PC-9 (cell line): ENCODE measurements at regions not wholly inside any gene's neighbourhood (a gene's known extent, or its start where the extent isn't known, plus 50 kb on each side); places are given as distances from the start of the nearest gene placed in this dataset.
A peak's percentile ranks its signal among the peaks of the same experiment; 100 is the strongest.

Experiments used
- BruUV-seq: library from RNA; stranded (reverse); fragments of 400-500 nt; replicated peaks from 2 replicates; lab custom pipeline; 2021; lab: Mats Ljungman, UMichigan
- CTCF ChIA-PET: fragments of 300-600 bp; sonication (Branson Sonifier 250); formaldehyde crosslinking; loops from one replicate; lab custom pipeline; 2022; ENCODE audit warnings: antibody characterized with exemption; lab: Charles Lee
- POLR2A ChIA-PET: fragments of 300-600 bp; sonication (Branson Sonifier 250); formaldehyde crosslinking; loops from one replicate; lab custom pipeline; 2022; ENCODE audit warnings: antibody characterized with exemption; ENCODE audit not compliant: unreplicated experiment; lab: Charles Lee
- DNase-seq, 2 experiments: peaks; one replicate each; pipeline versions ENCODE4 v3.0.0 to v3.0.0-alpha.2; 2015 to 2022; ENCODE audit warnings: mixed read lengths in 1 of 2
- H2AFZ ChIP-seq: fragments of 200-600 bp; sonication (generic); 2 replicates; pipeline ENCODE4 v1.8.1; 2017; ENCODE audit warnings: antibody characterized with exemption
- H3F3A ChIP-seq: fragments of 200-600 bp; sonication (generic); 2 replicates; pipeline ENCODE4 v1.8.1; 2017; ENCODE audit warnings: antibody characterized with exemption, mild to moderate bottlenecking, low read depth; ENCODE audit not compliant: insufficient read depth
- H3K27ac ChIP-seq: fragments of 200-600 bp; sonication (generic); 2 replicates; pipeline ENCODE4 v1.6.1; 2016; ENCODE audit warnings: mixed run types
- H3K27me3 ChIP-seq: fragments of 200-600 bp; sonication (generic); 2 replicates; pipeline ENCODE4 v1.6.1; 2016; ENCODE audit warnings: low read depth, mixed run types; ENCODE audit not compliant: insufficient read depth
- H3K36me3 ChIP-seq: fragments of 200-600 bp; sonication (generic); 2 replicates; pipeline ENCODE4 v1.6.1; 2016; ENCODE audit warnings: low read depth, mixed run types
- H3K4me1 ChIP-seq: fragments of 200-600 bp; sonication (generic); replicated peaks from 2 replicates; pipeline ENCODE4 v1.6.1; 2016; ENCODE audit warnings: mixed run types; ENCODE audit not compliant: insufficient read depth
- H3K4me2 ChIP-seq: fragments of 200-600 bp; sonication (generic); 2 replicates; pipeline ENCODE4 v1.6.1; 2017; ENCODE audit warnings: mixed run types
- H3K4me3 ChIP-seq: fragments of 200-600 bp; sonication (generic); 2 replicates; pipeline ENCODE4 v1.6.1; 2016; ENCODE audit warnings: mixed run types
- H3K79me2 ChIP-seq: fragments of 200-600 bp; sonication (generic); 2 replicates; pipeline ENCODE4 v1.6.1; 2017; ENCODE audit warnings: low read depth, mixed run types
- H3K9me2 ChIP-seq: fragments of 200-600 bp; sonication (generic); 2 replicates; pipeline ENCODE4 v1.8.1; 2017; ENCODE audit warnings: mild to moderate bottlenecking; ENCODE audit not compliant: insufficient read depth
- H3K9me3 ChIP-seq: fragments of 200-600 bp; sonication (generic); 2 replicates; pipeline ENCODE4 v1.8.1; 2016; ENCODE audit warnings: low read depth; ENCODE audit not compliant: insufficient read depth
- H4K20me1 ChIP-seq: fragments of 200-600 bp; sonication (generic); 2 replicates; pipeline ENCODE4 v1.8.1; 2017; ENCODE audit not compliant: insufficient read depth
- EZH2 ChIP-seq: fragments of 200-600 bp; sonication (generic); IDR thresholded peaks from 2 replicates; pipeline ENCODE4 v1.8.0; 2017; ENCODE audit warnings: antibody characterized with exemption, low read depth
- intact Hi-C: fragments of 100-400 bp; cut with micrococcal nuclease; formaldehyde crosslinking; loops from one replicate; pipeline ENCODE4 v1.10.0; 2022; ENCODE audit not compliant: unreplicated experiment
- TF ChIP-seq, protein P1 (sequence below): fragments of 200-600 bp; sonication (generic); conservative IDR thresholded peaks from 2 replicates; pipeline ENCODE4 v1.6.1; 2017; ENCODE audit warnings: mixed run types, antibody characterized with exemption, mild to moderate bottlenecking, moderate library complexity

DNA sequence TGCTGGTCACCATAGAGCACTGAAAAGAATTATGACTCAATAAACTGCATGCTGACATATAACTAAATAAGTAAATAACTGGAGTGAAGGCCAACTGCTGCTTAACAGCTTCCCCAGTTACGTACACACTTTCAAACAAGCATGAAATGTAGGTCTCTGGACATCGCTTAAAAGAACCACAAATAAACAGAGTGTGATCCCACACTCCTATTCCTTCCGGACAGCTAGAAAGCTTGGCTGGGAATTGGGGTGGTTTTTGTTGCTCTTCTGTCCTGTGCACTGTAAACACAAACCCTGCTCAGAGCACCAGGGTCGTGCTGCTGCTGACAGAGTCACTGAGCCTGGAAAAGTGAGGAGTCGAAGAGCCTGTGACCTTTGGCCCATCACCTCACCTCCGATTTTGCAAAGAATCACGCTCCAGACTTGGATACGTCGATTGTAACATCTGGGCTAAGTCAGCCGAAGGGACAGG lies 162.7 kb upstream of the NT5C1B start:
- Histone ChIP-seq H3K79me2 (no peaks in the 10 kb centered on the region), H3K9me2 (no peaks in the 10 kb centered on the region), H3K4me1 (peaks cover 31% of the 10 kb centered on the region), H4K20me1 (no peaks in the 10 kb centered on the region), H3K9me3 (no peaks in the 10 kb centered on the region; the same call in 1 of the 2 replicates), H2AFZ (no peak overlapping the region), H3F3A (peaks cover 9% of the 10 kb centered on the region; the same call in 1 of the 2 replicates), H3K27ac (no peak overlapping the region), H3K36me3 (no peaks in the 10 kb centered on the region), H3K4me2 (no peak overlapping the region), H3K4me3 (no peak overlapping the region), H3K27me3 (no peaks in the 10 kb centered on the region)
- BruUV-seq, result no TSS peak
- intact Hi-C loops, result loop anchor here (5.0 kb wide), 3 partner anchors 230 to 1050 kb away; no protein-coding TSS in a partner anchor
- POLR2A ChIA-PET, result no interaction called here
- TF ChIP-seq EZH2, result no peak
- TF ChIP-seq, protein P1, sequence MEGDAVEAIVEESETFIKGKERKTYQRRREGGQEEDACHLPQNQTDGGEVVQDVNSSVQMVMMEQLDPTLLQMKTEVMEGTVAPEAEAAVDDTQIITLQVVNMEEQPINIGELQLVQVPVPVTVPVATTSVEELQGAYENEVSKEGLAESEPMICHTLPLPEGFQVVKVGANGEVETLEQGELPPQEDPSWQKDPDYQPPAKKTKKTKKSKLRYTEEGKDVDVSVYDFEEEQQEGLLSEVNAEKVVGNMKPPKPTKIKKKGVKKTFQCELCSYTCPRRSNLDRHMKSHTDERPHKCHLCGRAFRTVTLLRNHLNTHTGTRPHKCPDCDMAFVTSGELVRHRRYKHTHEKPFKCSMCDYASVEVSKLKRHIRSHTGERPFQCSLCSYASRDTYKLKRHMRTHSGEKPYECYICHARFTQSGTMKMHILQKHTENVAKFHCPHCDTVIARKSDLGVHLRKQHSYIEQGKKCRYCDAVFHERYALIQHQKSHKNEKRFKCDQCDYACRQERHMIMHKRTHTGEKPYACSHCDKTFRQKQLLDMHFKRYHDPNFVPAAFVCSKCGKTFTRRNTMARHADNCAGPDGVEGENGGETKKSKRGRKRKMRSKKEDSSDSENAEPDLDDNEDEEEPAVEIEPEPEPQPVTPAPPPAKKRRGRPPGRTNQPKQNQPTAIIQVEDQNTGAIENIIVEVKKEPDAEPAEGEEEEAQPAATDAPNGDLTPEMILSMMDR, result no peak
- peak in 1 of 2 experiments; percentile 35 for DNase-seq
- CTCF ChIA-PET, result no interaction called here

DNA sequence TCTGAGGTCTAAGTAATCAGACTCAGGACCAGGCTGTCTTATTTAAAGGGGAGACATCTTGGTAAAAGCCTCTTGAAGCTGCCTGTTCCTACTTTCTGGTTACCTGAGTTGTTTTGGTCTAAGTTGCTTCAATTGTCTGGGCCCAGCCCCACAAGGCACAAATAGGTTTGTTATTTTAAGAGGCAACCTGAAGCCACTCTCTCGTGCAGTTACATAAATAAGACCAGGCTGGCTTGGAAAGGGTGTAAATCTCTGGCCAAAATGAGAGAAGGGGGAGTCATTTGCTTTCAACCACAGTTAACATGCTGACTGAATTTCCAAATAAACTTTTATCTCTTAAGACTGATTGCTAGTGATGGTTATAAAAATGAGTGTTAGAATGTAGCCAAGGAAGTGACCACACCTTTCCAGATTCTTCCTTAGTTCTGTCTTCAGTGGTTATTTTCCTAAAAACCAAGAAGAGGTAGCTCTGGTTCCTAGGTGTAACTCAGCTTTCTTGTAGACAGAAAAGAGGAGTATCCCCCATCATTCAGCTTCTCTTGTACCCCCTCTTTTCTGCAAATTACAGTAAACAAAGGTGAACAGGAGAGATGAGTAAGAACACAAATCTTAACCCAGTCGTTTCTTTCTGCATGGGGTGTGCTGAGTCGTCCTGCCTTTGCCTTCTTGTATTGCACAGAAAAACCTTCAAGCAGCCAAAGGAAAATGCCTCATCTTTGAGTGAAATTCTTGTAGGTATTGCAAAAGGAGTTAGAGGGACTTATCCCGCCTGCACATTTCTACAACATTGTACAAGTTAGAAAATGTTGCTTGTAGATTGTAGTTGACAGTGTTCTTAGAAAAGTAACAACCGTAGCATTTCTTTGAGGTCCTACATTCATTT lies 161.5 kb upstream of the NT5C1B start:
- no peaks in the 10 kb centered on the region for H3K79me2 ChIP-seq
- intact Hi-C loops, result loop anchor here (1.0 to 5.0 kb wide), 8 partner anchors 72 to 1112 kb away; no protein-coding TSS in a partner anchor
- DNase-seq, result peak in 1 of 2 experiments; percentile 54
- H3K4me1 ChIP-seq, result peaks cover 31% of the 10 kb centered on the region
- no peaks in the 10 kb centered on the region for H3K27me3 ChIP-seq
- CTCF ChIA-PET, result no interaction called here
- no TSS peak for BruUV-seq
- peaks cover 9% of the 10 kb centered on the region; the same call in 1 of the 2 replicates for H3F3A ChIP-seq
- TF ChIP-seq, protein P1, result no peak
- TF ChIP-seq EZH2, result no peak
- H3K4me2 ChIP-seq, result peak overlapping the region; percentile 10; the same call in 1 of the 2 replicates
- POLR2A ChIA-PET, result no interaction called here
- H3K9me3 ChIP-seq, result no peaks in the 10 kb centered on the region
- H2AFZ ChIP-seq, result 0 out of 2 replicates have a peak overlapping the region, but pooled peaks have one; percentile 35
- H3K4me3 ChIP-seq, result no peak overlapping the region
- H3K9me2 ChIP-seq, result no peaks in the 10 kb centered on the region
- H3K27ac ChIP-seq, result 0 out of 2 replicates have a peak overlapping the region, but pooled peaks have one; percentile 4
- no peaks in the 10 kb centered on the region for H4K20me1 ChIP-seq
- no peaks in the 10 kb centered on the region for H3K36me3 ChIP-seq

DNA sequence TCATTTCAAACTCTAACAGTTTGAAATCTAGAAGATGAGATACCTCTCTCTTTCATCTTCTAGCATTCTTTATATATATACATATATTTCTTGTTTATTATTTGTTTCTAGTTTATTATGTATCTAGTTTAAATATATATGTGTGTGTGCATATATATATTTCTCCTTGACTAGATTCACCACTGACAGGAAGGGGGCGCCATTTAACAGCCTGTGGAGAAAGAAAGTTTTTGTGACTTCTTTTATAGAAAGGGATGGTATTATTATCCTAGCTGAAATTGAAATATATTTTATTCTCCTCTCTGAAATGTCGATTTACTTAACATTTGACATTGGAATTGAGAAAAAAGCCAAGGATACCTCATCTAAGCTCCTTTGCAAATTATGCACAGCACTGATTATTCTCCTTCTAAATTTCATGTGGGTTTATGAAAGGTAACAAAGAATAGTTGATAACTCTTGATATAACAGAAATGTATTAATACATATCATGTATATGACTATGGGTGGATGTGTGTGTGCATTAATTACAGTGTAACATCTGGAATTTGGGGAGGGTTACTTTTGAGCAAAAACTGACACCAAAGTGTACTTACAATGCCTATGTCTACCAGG lies 160.7 kb upstream of the NT5C1B start:
- Histone ChIP-seq H3K4me3 (no peak overlapping the region), H3K9me3 (no peaks in the 10 kb centered on the region), H3K27ac (no peak overlapping the region), H3K9me2 (no peaks in the 10 kb centered on the region), H2AFZ (no peak overlapping the region), H4K20me1 (no peaks in the 10 kb centered on the region), H3K4me2 (no peak overlapping the region), H3K27me3 (no peaks in the 10 kb centered on the region), H3K4me1 (peaks cover 31% of the 10 kb centered on the region), H3K36me3 (no peaks in the 10 kb centered on the region), H3K79me2 (no peaks in the 10 kb centered on the region), H3F3A (peaks cover 9% of the 10 kb centered on the region; the same call in 1 of the 2 replicates)
- CTCF ChIA-PET, result interaction anchor here (0.6 kb wide), 1 partner anchor 76 kb away, joined by 3 read pairs; no protein-coding TSS in a partner anchor
- intact Hi-C loops, result loop anchor here (1.0 to 10.0 kb wide), 9 partner anchors 73 to 1113 kb away; no protein-coding TSS in a partner anchor
- peak; percentile 47 to 51 for DNase-seq
- POLR2A ChIA-PET, result no interaction called here
- no TSS peak for BruUV-seq
- TF ChIP-seq, protein P1, result peak; percentile 95
- TF ChIP-seq EZH2, result no peak
